CD4-positive, alpha-beta T cell treated with Interleukin-17A for 1 hour (primary cell): ENCODE measurements at regions not wholly inside any gene's neighbourhood (a gene's known extent, or its start where the extent isn't known, plus 50 kb on each side); places are given as distances from the start of the nearest gene placed in this dataset.
"Not testable (repeated sequence)": the region's sequence is repeated elsewhere in the genome, so short reads cannot be mapped to it uniquely, and the experiment has no call there.

Experiments used
- DNase-seq: peaks from one replicate; pipeline ENCODE4 v3.0.0-alpha.2; 2020

GRCh38 chr1:235059221-235059620 is 69.4 kb downstream of the TOMM20 start:
- no peak for DNase-seq

- no peak for DNase-seq
These were observed 69.9 kb downstream of the TOMM20 start for GRCh38 chr1:235058695-235059094.

- no peak for DNase-seq
These were observed 71.0 kb downstream of the TOMM20 start for GRCh38 chr1:235057385-235058306.

- DNase-seq: no peak
These were observed 71.7 kb downstream of the TOMM20 start for GRCh38 chr1:235056937-235057336.

- no peak for DNase-seq
These were observed 73.7 kb downstream of the TOMM20 start for GRCh38 chr1:235054936-235055335.

GRCh38 chr1:235054466-235054865 is 74.2 kb downstream of the TOMM20 start:
- no peak for DNase-seq

- DNase-seq: no peak
These were observed 76.3 kb downstream of the TOMM20 start for GRCh38 chr1:235052067-235053008.

- DNase-seq: no peak
These were observed 77.1 kb downstream of the TOMM20 start for GRCh38 chr1:235051521-235051920.

- DNase-seq: no peak
These were observed 77.7 kb downstream of the TOMM20 start for GRCh38 chr1:235050911-235051360.

GRCh38 chr1:235049716-235050378 is 78.8 kb downstream of the TOMM20 start:
- not testable (repeated sequence) for DNase-seq

GRCh38 chr1:235049217-235049616 is 79.4 kb downstream of the TOMM20 start:
- no peak for DNase-seq

- DNase-seq: no peak
These were observed 81.2 kb downstream of the TOMM20 start for GRCh38 chr1:235047331-235047871.

- DNase-seq: no peak
These were observed 82.6 kb downstream of the TOMM20 start for GRCh38 chr1:235045921-235046601.

- no peak for DNase-seq
These were observed 83.5 kb downstream of the TOMM20 start for GRCh38 chr1:235045034-235045690.

- DNase-seq: no peak
These were observed 85.4 kb downstream of the TOMM20 start for GRCh38 chr1:235043234-235043633.

- DNase-seq: no peak
These were observed 89.9 kb downstream of the TOMM20 start for GRCh38 chr1:235038701-235039100.

- no peak for DNase-seq
These were observed 92.7 kb downstream of the TOMM20 start for GRCh38 chr1:235035928-235036327.

- DNase-seq: no peak
These were observed 97.6 kb downstream of the TOMM20 start for GRCh38 chr1:235030919-235031596.

GRCh38 chr1:235027862-235028250 is 100.8 kb downstream of the TOMM20 start:
- no peak for DNase-seq

GRCh38 chr1:235027076-235027861 is 101.4 kb downstream of the TOMM20 start:
- DNase-seq: no peak
